Tibial nerve (tissue), 4 donors: ENCODE measurements at regions not wholly inside any gene's neighbourhood (a gene's known extent, or its start where the extent isn't known, plus 50 kb on each side); places are given as distances from the start of the nearest gene placed in this dataset.

Source experiments
- DNase-seq, 2 donors: peaks; one replicate each; pipeline ENCODE4 v3.0.0-alpha.2; 2019; ENCODE audit warnings: low spot score in 2 of 2
- H3K27ac ChIP-seq, 4 donors: fragments of 200-600 bp; sonication (generic) in 3 of 4; one replicate each; pipeline ENCODE4 v1.5.1; 2017 to 2019; ENCODE audit warnings: mild to moderate bottlenecking in 1 of 4
- H3K27me3 ChIP-seq, 2 donors: fragments of 200-600 bp; sonication (generic) in 1 of 2; one replicate each; pipeline versions ENCODE4 v1.5.1 to v1.6.0; 2017 to 2019
- H3K36me3 ChIP-seq, 3 donors: fragments of 200-600 bp; sonication (generic); one replicate each; pipeline ENCODE4 v1.5.1; 2018 to 2019
- H3K4me1 ChIP-seq, 4 donors: fragments of 200-600 bp; sonication (generic) in 3 of 4; one replicate each; pipeline ENCODE4 v1.5.1; 2017 to 2019
- H3K4me3 ChIP-seq, 4 donors: fragments of 200-600 bp; sonication (generic) in 3 of 4; one replicate each; pipeline ENCODE4 v1.5.1; 2017 to 2019; ENCODE audit warnings: mild to moderate bottlenecking in 1 of 4, moderate library complexity in 1 of 4
- H3K9me3 ChIP-seq, 4 donors: fragments of 200-600 bp; sonication (generic) in 3 of 4; one replicate each; pipeline ENCODE4 v1.5.1; 2017 to 2019
- EP300 ChIP-seq, 2 donors: sonication (generic); formaldehyde crosslinking; IDR thresholded peaks; one replicate each; pipeline ENCODE4 v1.6.1; 2017; ENCODE audit warnings: antibody characterized with exemption in 2 of 2, mild to moderate bottlenecking in 1 of 2
- POLR2A ChIP-seq, 2 donors: fragments of 450-650 bp; IDR thresholded peaks; one replicate each; pipeline ENCODE4 v1.6.1; 2017; ENCODE audit warnings: antibody characterized with exemption in 2 of 2, mild to moderate bottlenecking in 2 of 2, moderate library complexity in 2 of 2
- WGBS, 2 donors: methylation state at CpG; one replicate each; pipeline ENCODE4 v1.1.5; 2018; 5-methylcytosine and 5-hydroxymethylcytosine counted together
- TF ChIP-seq, protein P1 (sequence below), 5 experiments: fragments of 200-600 bp in 3 of 5; fragments of 450-650 bp in 2 of 5; sonication (generic) in 3 of 5; IDR thresholded peaks; one replicate each; pipeline ENCODE4 v1.5.1; 2016 to 2019; ENCODE audit warnings: antibody characterized with exemption in 5 of 5, mild to moderate bottlenecking in 3 of 5, moderate library complexity in 2 of 5

DNA sequence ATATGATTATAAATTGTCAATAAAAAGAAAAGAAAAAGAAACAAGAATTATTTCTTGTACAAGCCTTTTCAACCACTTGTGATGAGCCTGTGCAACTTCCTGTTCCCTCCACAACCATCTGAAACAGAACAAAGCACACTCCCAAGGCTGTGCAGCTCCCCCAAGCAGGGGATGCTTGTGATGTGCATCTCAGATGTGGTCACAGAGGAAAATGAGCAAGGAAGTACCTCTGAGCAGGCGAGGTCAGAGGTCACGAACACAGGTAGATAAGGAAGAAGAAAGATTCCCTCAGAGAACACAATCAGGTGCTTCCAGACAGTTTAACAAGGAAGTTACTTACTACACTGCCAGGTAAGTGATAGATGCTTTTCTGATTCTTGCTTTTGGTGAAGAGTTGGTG, 274.8 kb upstream of the SLC39A10 start:
- 86 to 93% methylated on average over 2 of the region's 2 CpGs for WGBS, 2 donors
- no peak for DNase-seq

DNA sequence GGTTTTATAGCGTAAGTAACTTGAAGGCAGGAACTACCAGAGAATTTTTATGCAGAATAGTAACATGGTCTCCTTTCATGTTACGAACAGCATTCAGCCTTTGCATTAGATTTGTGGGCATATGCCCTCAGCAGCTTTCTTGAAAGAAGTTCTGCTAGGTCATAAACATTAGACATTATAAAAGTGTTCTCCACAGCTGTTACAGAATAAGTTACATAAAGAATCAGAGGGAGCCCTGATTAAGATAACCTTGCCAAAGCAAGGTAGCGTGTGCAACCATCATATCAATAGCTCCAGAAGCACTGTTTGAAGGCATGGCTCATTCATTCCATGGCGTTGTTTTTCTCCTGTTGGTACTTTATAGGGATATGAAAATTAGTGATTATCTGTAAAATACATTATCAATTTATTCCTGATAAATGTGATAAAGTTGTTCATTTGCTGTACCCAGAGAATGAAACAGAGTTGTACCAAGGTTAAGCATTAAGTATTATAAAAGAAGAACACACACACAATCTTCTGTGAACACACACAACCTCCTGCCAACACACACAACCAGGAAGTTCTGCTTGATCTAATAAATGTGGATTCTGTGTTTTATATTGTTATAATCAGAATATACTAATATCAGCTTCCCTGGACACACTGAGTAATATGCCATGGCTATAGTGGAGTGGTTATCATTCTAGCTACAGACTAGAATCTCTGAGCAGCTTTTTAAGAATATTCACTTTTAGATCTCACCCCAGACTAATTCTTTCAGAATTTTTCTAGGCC, 286.7 kb upstream of the SLC39A10 start:
- Histone ChIP-seq H3K27me3 (no peaks in the 10 kb centered on the region), H3K27ac (no peak overlapping the region), H3K4me1 (no peaks in the 10 kb centered on the region), H3K4me3 (no peak overlapping the region), H3K9me3 (no peaks in the 10 kb centered on the region), H3K36me3 (no peaks in the 10 kb centered on the region)
- 93 to 98% methylated on average over 4 of the region's 4 CpGs for WGBS, 2 donors
- no peak for DNase-seq
- TF ChIP-seq, protein P1, sequence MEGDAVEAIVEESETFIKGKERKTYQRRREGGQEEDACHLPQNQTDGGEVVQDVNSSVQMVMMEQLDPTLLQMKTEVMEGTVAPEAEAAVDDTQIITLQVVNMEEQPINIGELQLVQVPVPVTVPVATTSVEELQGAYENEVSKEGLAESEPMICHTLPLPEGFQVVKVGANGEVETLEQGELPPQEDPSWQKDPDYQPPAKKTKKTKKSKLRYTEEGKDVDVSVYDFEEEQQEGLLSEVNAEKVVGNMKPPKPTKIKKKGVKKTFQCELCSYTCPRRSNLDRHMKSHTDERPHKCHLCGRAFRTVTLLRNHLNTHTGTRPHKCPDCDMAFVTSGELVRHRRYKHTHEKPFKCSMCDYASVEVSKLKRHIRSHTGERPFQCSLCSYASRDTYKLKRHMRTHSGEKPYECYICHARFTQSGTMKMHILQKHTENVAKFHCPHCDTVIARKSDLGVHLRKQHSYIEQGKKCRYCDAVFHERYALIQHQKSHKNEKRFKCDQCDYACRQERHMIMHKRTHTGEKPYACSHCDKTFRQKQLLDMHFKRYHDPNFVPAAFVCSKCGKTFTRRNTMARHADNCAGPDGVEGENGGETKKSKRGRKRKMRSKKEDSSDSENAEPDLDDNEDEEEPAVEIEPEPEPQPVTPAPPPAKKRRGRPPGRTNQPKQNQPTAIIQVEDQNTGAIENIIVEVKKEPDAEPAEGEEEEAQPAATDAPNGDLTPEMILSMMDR (IDR thresholded peaks at IDR 0.05): no peak
- TF ChIP-seq EP300 (IDR thresholded peaks at IDR 0.05) (no peak), POLR2A (IDR thresholded peaks at IDR 0.05) (no peak)

More for the DNA sequence above, 274.8 kb upstream of the SLC39A10 start:
- no peaks in the 10 kb centered on the region for H3K9me3 ChIP-seq
- H3K27me3 ChIP-seq: no peaks in the 10 kb centered on the region
- H3K4me1 ChIP-seq: no peaks in the 10 kb centered on the region
- no peaks in the 10 kb centered on the region for H3K36me3 ChIP-seq
- no peak overlapping the region for H3K4me3 ChIP-seq
- TF ChIP-seq, protein P1 (IDR thresholded peaks at IDR 0.05): no peak
- TF ChIP-seq EP300 (IDR thresholded peaks at IDR 0.05) (no peak), POLR2A (IDR thresholded peaks at IDR 0.05) (no peak)
- no peak overlapping the region for H3K27ac ChIP-seq

DNA sequence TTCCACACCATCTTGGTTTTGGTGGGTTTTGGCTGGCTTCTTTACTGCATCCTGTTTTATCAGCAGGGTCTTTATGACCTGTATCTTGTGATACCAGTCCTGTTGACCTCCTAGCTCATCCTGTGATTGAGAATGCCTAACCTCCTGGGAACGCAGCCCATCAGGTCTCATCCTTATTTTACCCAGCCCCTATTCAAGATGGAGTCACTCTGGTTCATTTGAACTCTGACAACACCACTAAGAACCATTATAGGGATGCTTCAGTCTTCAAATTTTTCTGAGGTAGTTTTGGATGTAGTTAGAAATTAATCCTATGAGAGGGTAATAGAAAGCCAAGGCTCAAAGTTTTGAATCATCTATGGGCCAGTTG, 287.8 kb upstream of the SLC39A10 start:
- no peaks in the 10 kb centered on the region for H3K36me3 ChIP-seq
- no peak overlapping the region for H3K4me3 ChIP-seq
- WGBS, 2 donors: 0% methylated on average over 1 of the region's 1 CpG
- H3K27me3 ChIP-seq: no peaks in the 10 kb centered on the region
- no peak overlapping the region for H3K27ac ChIP-seq
- TF ChIP-seq, protein P1 (IDR thresholded peaks at IDR 0.05): no peak
- TF ChIP-seq EP300 (IDR thresholded peaks at IDR 0.05) (no peak), POLR2A (IDR thresholded peaks at IDR 0.05) (no peak)
- DNase-seq: no peak
- no peaks in the 10 kb centered on the region for H3K9me3 ChIP-seq
- H3K4me1 ChIP-seq: no peaks in the 10 kb centered on the region

DNA sequence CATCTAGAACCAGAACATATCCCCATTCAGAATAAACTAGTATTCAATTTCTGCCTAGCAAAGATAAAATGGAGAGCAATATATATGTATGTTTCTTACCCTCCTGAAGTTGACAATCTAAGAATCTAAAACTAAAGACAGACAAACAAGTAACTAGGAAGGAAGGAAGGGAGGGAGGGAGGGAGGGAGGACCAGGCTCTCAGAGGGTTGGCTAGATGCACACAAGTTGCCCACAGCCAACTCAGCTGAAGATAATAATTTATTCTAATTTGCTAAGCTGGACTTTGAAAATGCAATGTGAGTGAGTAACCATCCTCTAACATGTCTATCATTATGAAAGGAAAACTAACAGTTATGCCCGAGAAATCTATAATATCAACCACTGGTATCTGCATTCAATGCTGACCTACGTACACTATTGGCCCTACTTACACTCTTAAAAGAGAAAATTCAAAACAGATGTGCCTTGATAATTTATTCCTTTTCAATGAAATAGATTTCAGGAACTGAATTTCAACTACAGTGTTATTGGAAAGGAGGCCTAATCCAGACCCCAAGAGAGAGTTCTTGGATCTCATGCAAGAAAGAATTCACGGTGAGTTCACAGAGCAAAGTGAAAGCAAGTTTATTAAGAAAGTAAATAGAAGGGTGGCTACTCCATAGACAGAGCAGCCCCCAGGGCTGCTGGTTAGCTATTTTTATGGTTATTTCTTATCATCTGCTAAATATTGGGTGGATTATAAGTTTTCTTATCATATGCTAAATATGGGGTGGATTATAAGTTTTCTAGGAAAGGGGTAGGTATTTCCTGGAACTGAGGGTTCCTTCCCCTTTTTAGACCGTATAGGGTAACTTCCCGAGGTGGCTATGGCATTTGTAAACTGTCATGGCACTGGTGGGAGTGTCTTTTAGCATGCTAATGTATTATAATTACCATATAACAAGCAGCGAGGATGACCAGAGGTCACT, 288.5 kb upstream of the SLC39A10 start:
- WGBS, 2 donors: 70 to 75% methylated on average over 6 of the region's 6 CpGs
- H3K9me3 ChIP-seq: no peaks in the 10 kb centered on the region
- H3K4me1 ChIP-seq: no peaks in the 10 kb centered on the region
- TF ChIP-seq EP300 (IDR thresholded peaks at IDR 0.05) (no peak), POLR2A (IDR thresholded peaks at IDR 0.05) (no peak)
- TF ChIP-seq, protein P1 (IDR thresholded peaks at IDR 0.05): no peak
- H3K4me3 ChIP-seq: no peak overlapping the region
- no peaks in the 10 kb centered on the region for H3K36me3 ChIP-seq
- H3K27ac ChIP-seq: no peak overlapping the region
- H3K27me3 ChIP-seq: no peaks in the 10 kb centered on the region
- DNase-seq: no peak

GRCh38 chr2:195367809-195368208, 289.2 kb upstream of the SLC39A10 start:
- no peak overlapping the region for H3K27ac ChIP-seq
- no peaks in the 10 kb centered on the region for H3K36me3 ChIP-seq
- no peak for DNase-seq
- WGBS, 2 donors: 79 to 82% methylated on average over 2 of the region's 2 CpGs
- H3K4me1 ChIP-seq: no peaks in the 10 kb centered on the region
- no peaks in the 10 kb centered on the region for H3K9me3 ChIP-seq
- TF ChIP-seq POLR2A (IDR thresholded peaks at IDR 0.05): no peak
- no peak for TF ChIP-seq EP300 (IDR thresholded peaks at IDR 0.05)
- TF ChIP-seq, protein P1 (IDR thresholded peaks at IDR 0.05): no peak
- H3K27me3 ChIP-seq: no peaks in the 10 kb centered on the region
- no peak overlapping the region for H3K4me3 ChIP-seq
